NCI-H2227 (cell line): ENCODE measurements at regions not wholly inside any gene's neighbourhood (a gene's known extent, or its start where the extent isn't known, plus 50 kb on each side); places are given as distances from the start of the nearest gene placed in this dataset.
"Not testable (repeated sequence)": the region's sequence is repeated elsewhere in the genome, so short reads cannot be mapped to it uniquely, and the experiment has no call there.

ENCODE experiments used
- DNase-seq: peaks from one replicate; lab custom pipeline; 2025; ENCODE audit not compliant: unreplicated experiment; lab: John Stamatoyannopoulos, UW

DNA sequence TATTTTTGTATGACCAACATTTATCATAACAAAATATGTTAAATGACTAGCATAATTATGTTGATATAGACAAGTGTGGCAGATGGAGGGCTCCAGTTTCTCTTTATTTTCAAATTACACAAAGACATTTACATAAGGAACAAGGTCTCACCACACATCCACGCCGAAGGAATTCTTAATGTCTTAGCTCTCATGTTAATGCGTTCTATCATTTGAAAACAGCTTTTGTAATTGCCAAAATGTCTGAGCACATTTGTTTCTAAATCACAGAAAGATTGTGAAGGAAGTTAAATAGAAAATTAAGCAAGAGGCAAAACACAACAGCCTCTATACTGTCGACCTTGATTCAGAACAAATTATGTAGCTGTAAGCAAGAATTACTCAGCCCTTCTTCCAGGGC is 223.0 kb upstream of the NR5A2 start:
- no peak for DNase-seq

DNA sequence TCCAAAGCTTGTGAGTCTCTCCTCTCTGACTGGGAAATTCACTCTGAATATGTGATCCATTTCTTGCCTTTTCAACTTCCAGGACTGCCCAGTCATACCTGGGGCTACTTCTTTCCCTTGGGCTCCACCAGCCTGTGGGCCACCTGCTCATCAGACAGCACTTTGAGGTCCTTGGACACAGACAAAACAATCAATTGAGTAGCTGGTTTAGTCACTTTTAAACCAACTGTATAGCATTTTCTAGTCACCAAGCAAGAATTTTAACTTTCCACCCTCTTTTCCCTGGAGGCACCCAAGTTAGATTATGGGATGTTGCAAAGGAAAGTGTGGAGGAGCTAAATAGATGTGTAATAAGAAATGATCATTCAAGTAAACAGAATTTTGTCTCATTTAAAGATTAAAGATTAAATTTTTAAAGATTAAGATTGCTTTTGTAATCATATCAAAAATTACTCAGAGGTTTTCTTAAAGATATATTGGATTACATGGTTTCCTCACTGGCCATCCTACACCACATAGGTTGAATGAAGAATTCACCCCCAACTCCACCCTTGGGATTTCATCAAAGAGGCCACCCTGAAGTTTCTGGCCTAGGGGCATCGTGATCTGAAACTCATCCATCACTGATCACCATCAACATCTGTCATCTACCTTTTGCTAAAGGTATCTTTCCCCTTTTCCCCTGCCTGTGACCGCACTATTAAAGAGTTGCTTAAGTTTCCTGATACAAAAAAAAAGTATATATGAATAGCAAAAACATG is 219.2 kb upstream of the NR5A2 start:
- DNase-seq = no peak

DNA sequence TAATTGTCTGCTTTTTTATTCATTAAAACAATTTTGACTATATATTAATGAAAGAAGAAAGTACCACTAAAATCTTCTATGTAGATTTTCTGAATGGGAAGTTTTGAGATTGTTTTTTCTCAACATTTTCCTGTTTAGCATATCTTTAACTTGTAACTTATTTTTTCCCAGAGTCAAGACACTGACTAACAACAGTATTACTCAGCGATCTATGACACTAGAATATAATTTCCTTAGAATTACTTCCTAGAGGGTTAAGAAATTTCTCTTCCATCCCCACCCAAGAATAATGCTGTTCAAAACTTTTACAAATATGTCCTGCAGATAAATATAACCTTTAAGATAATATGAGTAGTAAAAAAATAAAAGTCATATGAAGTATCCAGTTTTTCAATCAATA is 218.2 kb upstream of the NR5A2 start:
- no peak for DNase-seq

DNA sequence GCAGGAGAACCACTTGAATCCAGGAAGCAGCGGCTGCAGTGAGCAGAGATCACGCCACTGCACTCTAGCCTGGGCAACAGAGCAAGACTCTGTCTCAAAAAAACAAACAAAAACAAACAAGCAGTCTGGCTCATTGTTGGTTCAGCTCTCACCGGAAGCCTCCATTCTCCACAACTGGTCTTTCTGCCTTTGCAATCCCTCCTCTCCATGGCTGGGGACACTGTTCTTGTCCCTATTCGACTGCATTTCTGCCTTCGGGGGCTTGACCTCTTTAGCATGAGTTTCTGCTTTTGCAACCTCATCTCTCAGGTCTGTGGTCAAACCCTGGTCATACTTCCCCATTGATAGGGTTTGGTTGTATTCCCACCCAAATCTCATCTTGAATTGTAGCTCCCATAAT is 216.3 kb upstream of the NR5A2 start:
- DNase-seq = no peak

DNA sequence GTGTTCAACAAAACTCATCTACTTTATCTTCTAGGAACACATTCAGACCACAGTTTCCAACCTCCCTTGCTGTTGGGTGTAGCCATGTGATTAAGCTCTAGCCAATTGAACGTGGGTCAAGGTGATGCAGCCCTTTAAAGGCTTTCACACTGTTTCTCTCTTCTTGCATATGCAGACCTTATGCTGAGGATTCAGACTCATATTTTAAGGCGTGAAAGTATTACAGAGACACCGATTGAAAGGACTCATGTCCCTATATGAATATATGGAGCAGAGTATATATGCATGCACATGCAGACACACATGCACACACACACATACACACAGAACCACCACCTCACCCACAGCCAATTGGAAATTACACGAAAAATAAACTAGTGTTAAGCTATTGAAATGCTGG is 214.3 kb upstream of the NR5A2 start:
- DNase-seq = no peak

DNA sequence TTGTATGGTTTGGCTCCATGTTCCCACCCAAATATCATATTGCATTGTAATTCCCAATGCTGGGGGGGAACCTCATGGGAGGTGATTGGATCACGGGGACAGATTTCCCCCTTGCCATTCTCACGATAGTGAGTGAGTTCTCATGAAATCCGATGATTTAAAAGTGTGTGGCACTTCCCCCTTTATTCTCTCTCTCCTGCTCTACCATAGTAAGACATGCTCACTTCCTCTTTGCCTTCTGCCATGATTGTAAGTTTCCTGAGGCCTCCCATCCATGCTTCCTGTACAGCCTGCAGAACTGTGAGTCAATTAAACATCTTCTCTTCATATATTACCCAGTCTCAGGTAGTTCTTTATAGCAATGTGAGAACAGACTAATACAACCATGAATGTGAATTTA is 211.6 kb upstream of the NR5A2 start:
- no peak for DNase-seq

DNA sequence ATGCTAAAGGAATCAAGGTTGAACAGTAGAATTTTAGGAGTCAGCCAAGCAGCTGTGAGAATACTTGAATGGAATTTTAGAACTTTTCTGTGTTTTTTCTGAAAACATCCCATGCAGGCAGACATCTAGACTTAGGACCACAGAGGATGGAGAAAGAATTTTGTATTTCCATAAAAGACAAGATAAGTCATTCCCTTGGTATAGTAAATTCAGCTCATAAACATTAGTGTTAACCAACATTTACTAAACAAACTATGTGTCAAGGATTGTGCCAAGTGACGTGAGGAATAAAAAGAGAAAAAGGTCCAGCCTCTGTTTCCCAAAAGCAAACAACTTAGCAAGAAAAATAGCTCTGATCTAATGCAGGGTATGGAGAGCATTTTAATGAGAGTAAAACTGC is 210.2 kb upstream of the NR5A2 start:
- no peak for DNase-seq

DNA sequence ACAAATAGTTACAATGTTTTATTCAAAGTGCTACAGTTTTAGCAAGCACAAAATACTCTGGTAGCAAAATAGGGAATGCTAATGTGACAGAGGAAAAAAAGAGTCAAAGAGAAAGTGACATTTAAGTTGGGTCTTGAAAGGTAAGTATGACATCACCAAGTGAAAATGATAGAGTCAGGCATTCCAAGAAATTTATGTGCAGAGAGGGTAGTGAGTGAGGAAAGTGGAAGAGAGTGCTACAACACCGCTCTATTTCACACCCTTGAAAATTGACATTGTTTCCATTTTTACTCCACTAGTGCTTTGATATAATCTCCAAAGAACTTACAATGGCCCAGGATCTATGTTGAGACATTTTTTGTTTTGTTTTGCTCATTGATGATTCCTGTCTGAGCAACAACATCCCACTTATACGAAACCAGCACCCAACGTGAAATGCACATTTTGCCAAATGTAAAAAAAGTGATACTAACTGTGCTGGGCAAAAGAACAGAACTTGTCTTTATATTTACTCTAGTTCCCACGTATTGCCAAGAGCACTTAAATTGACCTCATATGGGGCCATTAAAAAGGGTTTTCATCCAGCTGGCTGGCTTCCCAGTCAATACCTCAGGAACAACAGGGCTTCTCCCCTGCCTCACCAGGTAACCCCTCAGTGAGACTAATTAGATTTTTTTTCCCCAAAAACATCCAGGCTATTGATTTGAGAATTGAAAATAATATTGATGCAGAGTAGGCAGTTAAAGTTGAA is 206.3 kb upstream of the NR5A2 start:
- peak; percentile 14 for DNase-seq

DNA sequence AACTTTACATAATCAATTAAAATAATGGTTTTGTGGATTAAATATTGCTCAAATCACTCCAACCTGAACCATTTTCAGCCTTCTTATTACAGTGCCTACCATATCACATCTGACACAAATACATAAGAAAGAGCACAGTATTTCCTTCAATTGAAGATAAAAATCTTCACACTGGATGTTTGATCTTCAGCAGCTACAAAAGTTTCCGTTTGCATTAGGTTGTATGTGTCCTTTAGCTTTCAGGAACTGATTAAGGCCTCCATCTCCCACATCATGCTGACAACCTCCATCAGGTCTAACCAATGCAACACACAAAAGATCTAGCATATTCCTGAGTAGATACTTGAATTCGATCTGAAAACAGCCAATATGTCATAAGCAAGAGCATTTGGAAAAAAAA is 195.1 kb upstream of the NR5A2 start:
- no peak for DNase-seq

DNA sequence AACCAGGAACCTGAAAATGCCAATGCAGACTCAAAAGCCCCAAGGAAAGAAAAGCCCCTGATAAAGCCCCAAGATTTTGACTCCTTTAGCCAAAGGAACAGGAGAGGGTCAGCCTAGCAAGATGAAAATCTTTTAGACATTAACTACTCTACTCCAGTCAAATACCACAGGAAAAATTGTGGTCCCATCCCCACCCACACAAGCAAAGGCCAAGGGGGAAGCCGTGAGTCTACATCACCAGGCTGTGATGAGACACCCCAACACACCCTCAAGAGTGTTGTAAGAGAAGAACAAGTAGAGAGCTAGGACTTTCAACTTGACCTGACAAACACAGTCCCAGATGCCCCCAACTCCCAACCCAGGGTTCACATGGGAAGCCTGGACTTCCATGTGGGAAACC is 192.8 kb upstream of the NR5A2 start:
- no peak for DNase-seq

DNA sequence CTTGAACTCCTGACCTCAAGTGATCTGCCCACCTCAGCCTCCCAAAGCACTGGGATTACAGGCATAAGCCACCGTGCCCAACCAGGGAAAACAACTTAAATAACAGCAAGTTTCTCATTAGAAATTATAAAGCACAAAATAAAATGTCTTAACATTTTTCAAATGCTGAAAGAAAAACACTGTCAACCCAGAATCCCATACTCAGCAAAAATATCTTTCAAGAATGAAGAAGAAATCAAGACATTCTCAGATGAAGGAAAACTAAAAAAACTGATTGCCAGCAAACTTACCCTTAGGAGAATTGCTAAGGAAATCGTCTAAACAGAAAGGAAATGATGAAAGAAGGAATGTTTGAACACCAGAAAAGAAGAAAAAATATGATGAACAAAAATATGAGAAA is 191.1 kb upstream of the NR5A2 start:
- no peak for DNase-seq

DNA sequence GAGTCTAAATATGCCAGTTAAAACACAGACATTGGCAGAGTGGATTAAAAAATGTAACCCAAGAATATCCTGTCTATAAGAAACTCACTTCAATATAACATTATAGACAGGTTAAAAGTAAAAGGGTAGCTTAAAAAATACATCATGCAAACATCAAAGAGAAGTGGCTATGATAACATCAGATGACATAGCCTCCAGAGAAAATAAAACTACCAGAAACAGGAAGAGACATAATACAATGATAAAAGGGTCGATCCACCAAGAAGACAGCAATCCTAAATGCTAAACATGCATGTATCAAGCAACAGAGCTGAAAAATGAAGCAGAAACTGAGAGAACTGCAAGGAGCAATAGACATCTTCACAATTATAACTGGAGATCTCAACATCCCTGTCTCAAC is 190.2 kb upstream of the NR5A2 start:
- no peak for DNase-seq

DNA sequence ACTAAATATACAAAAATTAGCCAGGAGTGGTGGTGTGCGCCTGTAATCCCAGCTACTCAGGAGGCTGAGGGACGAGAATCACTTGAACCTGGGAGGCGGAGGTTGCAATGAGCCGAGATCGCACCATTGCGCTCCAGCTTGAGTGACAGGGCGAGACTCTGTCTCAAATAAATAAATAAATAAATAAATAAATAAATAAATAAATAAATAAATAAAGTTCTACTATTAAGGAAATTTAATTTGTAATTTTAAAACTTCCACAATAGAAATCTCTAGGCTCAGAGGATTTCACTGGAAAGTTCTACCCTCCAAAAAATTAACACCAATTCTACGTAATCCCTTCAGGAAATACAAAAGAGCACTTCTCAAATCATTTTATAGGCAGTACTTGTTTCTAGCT is 187.9 kb upstream of the NR5A2 start:
- not testable (repeated sequence) for DNase-seq

DNA sequence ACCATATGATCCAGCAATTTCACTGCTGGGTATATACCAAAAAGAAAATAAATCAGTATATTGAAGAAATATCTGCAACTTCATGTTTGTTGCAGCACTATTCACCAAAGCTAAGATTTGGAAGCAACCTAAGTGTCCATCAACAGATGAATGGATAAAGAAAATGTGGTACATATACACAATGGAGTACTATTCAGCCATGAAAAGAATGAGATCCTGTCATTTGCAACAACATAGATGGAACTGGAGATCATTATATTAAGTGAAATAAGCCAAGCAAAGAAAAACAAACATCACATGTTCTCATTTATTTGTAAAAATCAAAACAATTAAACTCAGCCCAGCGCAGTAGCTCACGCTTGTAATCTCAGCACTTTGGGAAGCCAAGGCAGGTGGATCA is 184.4 kb upstream of the NR5A2 start:
- DNase-seq = not testable (repeated sequence)

DNA sequence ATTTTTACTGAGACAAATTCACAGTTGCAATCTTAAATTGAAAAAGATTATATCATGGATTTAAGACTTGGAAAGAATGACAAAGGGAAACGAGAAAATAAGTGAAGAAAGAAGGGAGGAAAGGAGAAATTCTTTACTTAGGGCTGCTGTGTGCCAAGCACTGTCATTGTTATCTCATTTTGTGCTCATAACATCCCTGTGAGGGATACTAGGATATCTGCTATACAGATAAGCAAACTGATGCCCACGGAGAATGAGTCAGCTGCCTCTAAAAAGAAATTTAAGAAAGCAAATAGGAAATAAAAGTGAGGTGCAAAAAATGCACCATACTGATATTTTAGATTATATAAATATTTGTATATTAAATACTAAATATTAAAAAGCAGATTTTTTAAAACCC is 183.6 kb upstream of the NR5A2 start:
- no peak for DNase-seq

DNA sequence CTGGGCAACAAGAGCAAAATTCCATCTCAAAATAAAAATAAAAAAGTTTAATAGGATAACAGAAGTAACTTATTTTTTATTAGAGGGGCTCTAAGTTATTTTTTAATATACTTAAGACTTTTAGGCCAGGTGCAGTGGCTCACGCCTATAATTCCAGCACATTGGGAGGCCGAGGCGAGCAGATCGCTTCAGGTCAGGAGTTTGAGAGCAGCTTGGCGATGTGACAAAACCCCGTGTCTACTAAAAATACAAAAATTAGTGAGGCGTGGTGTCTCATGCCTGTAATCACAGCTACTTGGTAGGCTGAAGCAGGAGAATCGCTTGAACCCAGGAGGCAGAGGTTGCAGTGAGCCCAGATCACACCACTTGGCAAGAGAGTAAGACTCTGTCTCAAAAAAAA is 180.5 kb upstream of the NR5A2 start:
- DNase-seq = no peak

DNA sequence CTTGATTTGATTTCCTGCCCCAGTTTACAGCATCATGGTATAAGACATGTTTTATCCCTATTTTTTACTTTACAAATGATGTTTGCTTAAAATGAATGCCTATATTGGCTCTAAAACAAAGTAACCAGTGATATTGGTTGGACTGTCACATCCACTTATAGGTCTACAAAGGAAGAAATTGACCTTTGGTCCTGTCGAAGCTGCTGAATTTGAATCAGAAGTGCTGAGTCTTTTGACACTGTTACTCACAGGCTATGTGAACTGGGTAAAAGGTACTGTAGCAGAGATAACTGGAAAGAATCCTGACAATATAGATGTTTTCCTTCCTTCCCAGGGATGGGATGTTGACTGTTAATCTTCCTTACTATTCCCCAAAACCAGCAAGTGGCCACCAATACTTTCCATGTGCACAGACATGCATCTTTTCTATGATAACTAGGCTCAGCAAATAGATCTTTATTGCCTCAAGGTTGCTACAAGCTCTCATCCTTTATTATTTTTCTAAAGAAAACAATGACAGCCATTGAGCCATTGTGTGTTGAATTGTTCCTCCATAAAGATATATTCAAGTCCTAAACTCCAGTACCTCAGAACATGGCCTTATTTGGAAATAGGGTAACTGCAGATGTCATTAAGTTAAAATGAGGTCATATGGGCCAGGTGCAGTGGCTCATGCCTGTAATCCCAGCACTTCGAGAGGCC is 175.9 kb upstream of the NR5A2 start:
- no peak for DNase-seq

DNA sequence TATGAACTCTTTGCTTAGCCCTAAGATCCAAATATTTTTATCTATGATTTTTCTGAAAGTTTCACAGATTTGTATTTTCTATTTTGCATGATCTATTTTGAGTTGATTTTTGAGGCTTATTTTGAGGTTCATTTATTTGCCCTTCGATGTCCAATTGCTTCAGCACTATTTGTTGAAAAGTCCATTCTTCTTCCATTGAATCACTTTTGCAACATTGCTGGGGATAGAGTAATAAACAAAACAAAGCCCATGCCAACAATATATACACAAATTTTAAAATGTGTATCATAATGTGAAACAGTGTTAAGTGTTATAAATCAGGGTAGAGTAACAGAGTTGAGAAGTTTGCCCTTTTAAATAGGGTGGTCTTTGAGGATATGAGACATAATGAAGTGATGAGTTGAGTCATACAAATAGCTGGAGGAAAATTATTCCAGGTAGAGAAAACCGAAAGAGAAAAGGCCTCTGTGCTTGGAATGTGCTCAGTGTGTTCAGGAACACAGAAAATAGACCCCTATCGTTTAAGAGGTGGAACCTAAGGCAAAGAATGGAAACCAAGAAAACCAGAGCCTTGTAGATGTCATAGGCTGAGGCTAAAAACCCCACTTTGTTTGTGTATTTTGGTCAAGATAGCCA is 172.7 kb upstream of the NR5A2 start:
- no peak for DNase-seq

DNA sequence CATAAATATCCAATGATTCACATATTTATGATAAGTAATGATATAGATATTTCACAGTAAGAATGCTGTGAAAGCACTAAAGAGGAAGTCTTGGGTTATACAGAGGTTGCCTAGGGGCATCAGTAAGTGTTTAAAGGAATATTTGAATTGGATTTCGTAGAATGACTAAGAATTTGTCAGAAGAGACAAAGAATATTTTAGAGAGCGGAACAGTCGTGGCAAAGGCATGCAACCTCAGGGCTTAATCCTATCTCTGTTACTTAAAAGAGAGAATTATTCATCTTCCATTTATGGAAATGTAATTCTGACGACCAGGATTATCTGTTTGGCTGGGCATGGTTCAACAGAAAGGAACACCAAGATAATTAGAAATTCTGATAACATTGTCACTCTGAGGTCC is 171.9 kb upstream of the NR5A2 start:
- no peak for DNase-seq

DNA sequence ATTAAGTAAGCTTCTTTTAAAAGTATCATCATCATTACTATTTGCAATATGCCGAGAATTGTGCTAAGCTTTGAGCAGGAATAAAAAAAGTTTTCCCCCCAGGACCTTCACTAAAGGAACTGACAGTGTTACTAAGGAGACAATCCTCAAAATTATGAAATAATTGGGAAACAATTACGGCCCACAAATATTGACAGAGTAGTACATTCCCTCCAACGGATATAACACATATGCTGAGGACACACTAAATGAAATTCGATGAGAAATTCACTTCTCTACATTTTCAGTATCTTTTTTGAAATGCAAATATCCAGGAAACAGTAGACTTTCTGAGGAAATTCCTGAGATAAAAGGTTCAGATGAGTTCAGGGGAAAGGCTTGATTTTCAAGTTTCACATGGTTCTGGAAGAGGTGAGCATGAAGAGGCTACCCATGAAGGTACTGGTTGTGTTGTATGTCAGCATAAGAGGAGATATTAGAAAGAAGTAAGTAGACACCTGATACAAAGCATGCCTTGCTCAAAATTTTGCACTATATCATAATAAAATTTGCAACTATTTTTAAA is 171.2 kb upstream of the NR5A2 start:
- no peak for DNase-seq

DNA sequence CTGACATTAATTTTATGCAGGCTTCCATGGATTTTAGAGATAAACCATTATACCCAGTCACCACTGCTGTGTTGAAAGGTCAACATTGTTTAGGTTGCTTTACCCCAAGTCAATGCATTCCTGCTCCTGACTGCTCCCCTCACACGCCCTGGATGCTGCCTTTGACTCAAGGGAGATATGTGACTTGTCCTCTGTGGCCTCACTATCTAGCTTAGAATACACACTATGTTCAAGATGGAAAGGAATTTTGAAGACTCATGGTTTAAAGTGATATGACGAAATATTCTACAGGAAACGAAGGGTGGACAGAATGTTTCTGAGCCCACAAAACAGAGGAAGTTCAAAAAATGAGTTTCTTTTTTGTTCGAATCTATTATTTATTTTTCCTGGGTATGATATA is 170.4 kb upstream of the NR5A2 start:
- no peak for DNase-seq
